Activated T-helper 2 cell treated with anti-CD3 and anti-CD28 coated beads, Interferon-gamma antibody, Interleukin-2, Interleukin-4, amounts not matched to agents 10 μg/mL and 5 μg/mL and 100 μg/mL, durations not matched to agents 14 hours and 24 hours and 36 hours (primary cell): ENCODE measurements at regions not wholly inside any gene's neighbourhood (a gene's known extent, or its start where the extent isn't known, plus 50 kb on each side); places are given as distances from the start of the nearest gene placed in this dataset.

Source experiments
- DNase-seq: peaks from one replicate; pipeline ENCODE4 v3.0.0; 2021; ENCODE audit warnings: low spot score
- H3K27ac Mint-ChIP-seq: one replicate; pipeline ENCODE4 v1.8.0; 2021; ENCODE audit warnings: mixed read lengths
- H3K27me3 Mint-ChIP-seq: one replicate; pipeline ENCODE4 v1.8.0; 2021; ENCODE audit warnings: low read depth, mixed read lengths
- H3K36me3 Mint-ChIP-seq: one replicate; pipeline ENCODE4 v1.8.0; 2021; ENCODE audit warnings: low read depth, mixed read lengths
- H3K4me1 Mint-ChIP-seq: one replicate; pipeline ENCODE4 v1.8.0; 2021; ENCODE audit warnings: low read depth, mixed read lengths
- H3K4me3 Mint-ChIP-seq: one replicate; pipeline ENCODE4 v1.8.0; 2021; ENCODE audit warnings: low read depth, mild to moderate bottlenecking, moderate library complexity, mixed read lengths
- H3K9me3 Mint-ChIP-seq: one replicate; pipeline ENCODE4 v1.8.0; 2021; ENCODE audit warnings: mixed read lengths
- intact Hi-C: fragments of 100-400 bp; cut with micrococcal nuclease; formaldehyde crosslinking; loops from one replicate; pipeline ENCODE4 v1.15.1; 2023

DNA sequence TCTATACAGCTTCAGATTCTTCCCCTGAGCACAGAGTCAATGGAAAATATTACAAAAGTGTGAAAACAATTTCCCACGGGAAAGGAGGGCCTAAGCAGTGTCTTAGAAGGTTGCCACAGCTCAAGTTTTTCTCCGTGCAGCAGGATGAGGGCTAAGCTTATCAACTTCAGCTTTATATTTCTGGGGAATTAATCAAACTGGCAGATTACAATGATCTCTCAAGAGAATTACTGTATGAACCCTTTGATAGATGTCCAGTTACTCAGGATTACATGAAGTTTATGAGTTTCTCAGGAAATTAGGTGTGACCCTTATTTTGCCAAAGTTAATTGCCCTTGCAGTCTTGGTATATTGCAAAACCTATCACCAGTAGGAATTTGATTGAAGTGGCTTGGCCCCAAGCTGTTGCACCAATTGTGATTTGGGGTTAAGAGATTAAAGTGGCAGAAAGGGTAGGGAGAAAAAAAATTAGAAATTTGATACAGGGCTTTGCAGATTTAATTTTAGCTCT lies 298.4 kb downstream of the MAP2K6 start:
- Mint-ChIP-seq H3K27me3 (no peaks in the 10 kb centered on the region), H3K4me1 (peaks cover 7% of the 10 kb centered on the region), H3K36me3 (peaks cover 5% of the 10 kb centered on the region), H3K4me3 (no peak overlapping the region), H3K9me3 (peaks cover 11% of the 10 kb centered on the region), H3K27ac (no peak overlapping the region)
- intact Hi-C loops: no loop called here
- DNase-seq: no peak

DNA sequence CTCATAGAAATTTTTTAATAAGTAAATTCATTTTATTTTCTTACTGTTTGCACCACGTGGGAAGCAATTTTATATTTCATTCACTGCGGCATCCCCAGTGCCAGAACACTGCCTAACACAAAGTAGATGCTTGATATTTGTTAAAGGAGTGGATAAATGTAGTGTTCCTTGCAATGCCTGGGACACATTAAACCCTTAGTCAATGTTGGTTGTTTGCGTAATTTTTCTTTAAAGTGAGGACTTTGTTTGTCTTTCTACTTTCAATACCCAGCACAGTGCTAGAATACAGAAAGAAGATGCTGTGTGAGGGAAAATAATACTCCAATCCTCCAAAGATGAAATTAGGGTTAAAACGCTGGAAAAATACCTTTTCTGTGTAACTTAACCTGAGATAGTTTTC lies 299.3 kb downstream of the MAP2K6 start:
- peaks cover 11% of the 10 kb centered on the region for H3K9me3 Mint-ChIP-seq
- no peak overlapping the region for H3K27ac Mint-ChIP-seq
- H3K36me3 Mint-ChIP-seq: peaks cover 5% of the 10 kb centered on the region
- no peaks in the 10 kb centered on the region for H3K27me3 Mint-ChIP-seq
- intact Hi-C loops: no loop called here
- no peak overlapping the region for H3K4me3 Mint-ChIP-seq
- H3K4me1 Mint-ChIP-seq: peaks cover 7% of the 10 kb centered on the region
- no peak for DNase-seq

DNA sequence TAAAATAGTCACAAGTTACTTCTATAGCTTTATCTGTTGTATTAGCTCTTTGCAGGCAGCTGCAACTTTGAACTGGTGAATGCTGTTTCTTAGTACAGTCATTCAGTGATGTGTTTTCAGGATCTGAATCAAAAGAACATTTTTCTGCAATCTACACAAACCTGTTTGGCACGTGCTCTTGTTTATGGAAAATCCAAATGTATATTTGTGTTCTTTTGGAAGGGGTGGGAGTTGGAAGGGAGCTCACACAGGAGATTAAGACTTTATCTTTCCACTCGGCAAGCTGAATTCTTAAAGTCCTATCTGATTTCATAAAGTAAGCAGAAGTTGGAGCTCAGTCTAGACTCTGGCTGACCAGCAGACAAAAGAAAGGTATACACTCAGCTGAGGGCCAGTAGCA lies 300.2 kb downstream of the MAP2K6 start:
- Mint-ChIP-seq H3K9me3 (peaks cover 11% of the 10 kb centered on the region), H3K4me1 (peaks cover 3% of the 10 kb centered on the region), H3K27me3 (no peaks in the 10 kb centered on the region), H3K36me3 (peaks cover 5% of the 10 kb centered on the region), H3K4me3 (no peak overlapping the region), H3K27ac (no peak overlapping the region)
- intact Hi-C loops: no loop called here
- no peak for DNase-seq

DNA sequence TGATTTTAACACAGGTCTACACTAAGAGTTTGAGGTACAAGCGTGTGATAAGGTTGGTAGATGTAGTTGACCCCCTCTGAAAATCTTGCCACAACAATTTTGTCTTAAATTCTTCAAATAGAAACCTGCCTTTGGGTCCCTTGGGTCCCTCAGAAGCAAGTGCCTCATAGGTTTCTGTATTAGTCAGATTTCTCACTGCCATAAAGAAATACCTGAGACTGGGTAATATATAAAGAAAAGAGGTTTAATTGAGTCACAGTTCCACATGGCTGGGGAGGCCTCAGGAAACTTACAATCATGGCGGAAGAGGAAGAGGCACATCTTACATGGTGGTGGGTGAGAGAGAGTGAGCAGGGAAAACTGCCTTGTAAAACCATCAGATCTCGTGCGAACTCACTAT lies 301.2 kb downstream of the MAP2K6 start:
- no peak overlapping the region for H3K27ac Mint-ChIP-seq

DNA sequence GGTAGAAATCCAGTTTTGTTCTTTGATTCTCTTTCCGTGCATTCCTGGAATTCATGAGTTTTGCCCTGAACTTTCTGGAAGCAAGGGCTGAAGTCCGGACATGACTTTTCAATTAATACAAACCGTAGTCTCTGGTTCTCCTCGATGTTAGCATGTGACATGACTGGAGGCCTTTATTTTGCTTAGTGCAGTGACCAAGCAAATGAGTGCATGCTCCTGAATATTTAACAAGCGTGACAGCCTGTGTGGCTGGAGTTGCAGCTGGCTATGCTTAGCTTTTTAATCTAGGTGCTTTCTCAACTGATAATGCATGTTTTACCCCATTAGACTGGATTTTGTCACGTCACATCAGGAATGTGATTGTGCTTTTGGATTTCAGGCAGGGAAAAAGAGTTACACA lies 302.1 kb downstream of the MAP2K6 start:
- no peak overlapping the region for H3K27ac Mint-ChIP-seq
- peaks cover 11% of the 10 kb centered on the region for H3K9me3 Mint-ChIP-seq
- H3K27me3 Mint-ChIP-seq: no peaks in the 10 kb centered on the region
- intact Hi-C loops: no loop called here
- DNase-seq: no peak
- H3K4me1 Mint-ChIP-seq: peaks cover 3% of the 10 kb centered on the region
- no peak overlapping the region for H3K4me3 Mint-ChIP-seq
- peaks cover 5% of the 10 kb centered on the region for H3K36me3 Mint-ChIP-seq

More for the DNA sequence above, 301.2 kb downstream of the MAP2K6 start:
- H3K36me3 Mint-ChIP-seq: peaks cover 5% of the 10 kb centered on the region
- no peak for DNase-seq
- peaks cover 11% of the 10 kb centered on the region for H3K9me3 Mint-ChIP-seq
- H3K4me1 Mint-ChIP-seq: peaks cover 3% of the 10 kb centered on the region
- intact Hi-C loops: no loop called here
- no peaks in the 10 kb centered on the region for H3K27me3 Mint-ChIP-seq
- no peak overlapping the region for H3K4me3 Mint-ChIP-seq

DNA sequence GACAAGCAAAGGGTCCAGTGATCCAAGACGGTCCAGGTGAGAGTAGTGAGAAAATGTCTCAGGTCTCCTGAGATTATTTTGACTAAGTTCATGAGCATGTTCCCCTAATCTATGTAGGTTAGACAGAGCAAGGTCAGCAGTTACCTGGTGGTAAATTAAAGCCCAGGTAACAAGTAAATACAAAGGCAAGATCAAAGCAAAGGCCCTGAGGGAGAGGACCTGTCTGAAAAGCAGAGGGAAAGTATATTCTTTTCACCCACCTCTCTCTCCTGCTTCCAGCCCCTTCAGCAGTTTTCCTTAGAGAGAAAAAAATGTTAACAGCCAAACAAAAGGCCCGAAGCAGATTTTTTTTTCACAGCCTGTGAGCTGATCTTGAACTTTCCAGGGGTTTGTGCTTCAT lies 302.7 kb downstream of the MAP2K6 start:
- no peak for DNase-seq
- Mint-ChIP-seq H3K27ac (no peak overlapping the region), H3K27me3 (no peaks in the 10 kb centered on the region), H3K4me3 (no peak overlapping the region), H3K36me3 (peaks cover 5% of the 10 kb centered on the region), H3K4me1 (peaks cover 3% of the 10 kb centered on the region), H3K9me3 (peaks cover 11% of the 10 kb centered on the region)
- intact Hi-C loops: no loop called here

DNA sequence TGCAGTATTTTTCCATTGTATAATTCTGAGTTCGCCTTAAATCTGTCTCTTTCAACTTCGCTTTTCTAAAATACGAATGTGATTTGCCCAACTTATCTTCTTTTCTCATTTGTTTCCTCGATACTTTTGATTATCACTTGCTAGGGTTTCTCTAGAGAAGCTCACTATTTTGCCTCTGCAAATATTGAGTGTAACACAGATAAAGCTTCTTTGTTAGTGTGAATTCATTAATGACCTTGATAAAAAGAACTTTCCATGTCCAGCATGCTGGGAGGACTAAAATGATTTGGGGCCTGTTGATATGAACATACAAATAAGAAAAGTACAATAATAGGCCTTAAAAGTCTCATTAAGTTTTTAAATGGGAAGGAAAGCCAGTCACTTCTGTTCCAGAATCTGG lies 303.3 kb downstream of the MAP2K6 start:
- Mint-ChIP-seq H3K36me3 (peaks cover 5% of the 10 kb centered on the region), H3K27me3 (no peaks in the 10 kb centered on the region), H3K4me3 (no peak overlapping the region), H3K4me1 (peaks cover 3% of the 10 kb centered on the region), H3K9me3 (peaks cover 11% of the 10 kb centered on the region), H3K27ac (no peak overlapping the region)
- DNase-seq: no peak
- intact Hi-C loops: no loop called here

DNA sequence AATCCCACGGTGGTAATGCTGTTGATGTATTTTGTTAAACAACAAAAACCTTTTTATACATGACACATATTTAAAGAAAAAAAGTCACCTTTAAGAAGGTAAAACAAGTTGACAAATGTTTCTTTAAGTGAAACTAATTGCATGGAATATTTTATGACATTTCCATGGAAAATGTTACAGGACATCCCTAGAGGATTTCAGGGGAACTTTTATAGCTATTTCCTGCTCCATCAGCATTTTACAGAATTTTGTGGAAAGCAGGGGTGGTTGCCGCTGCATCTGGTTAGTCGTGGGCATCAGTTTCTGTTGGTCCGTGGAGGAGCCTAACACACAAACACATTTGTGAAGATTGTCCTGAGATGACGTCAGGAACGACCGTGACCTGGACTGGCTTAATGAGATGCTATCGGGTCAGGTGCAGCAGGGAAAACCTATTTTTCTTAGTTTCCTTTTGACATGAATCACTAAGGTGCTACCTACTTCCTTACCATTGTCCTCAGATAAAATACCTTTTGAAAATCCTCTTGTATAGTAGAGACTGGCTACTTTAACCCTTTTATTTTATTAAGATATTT lies 305.1 kb downstream of the MAP2K6 start:
- peaks cover 11% of the 10 kb centered on the region for H3K9me3 Mint-ChIP-seq
- intact Hi-C loops: no loop called here
- no peak for DNase-seq
- no peak overlapping the region for H3K4me3 Mint-ChIP-seq
- H3K27me3 Mint-ChIP-seq: no peaks in the 10 kb centered on the region
- H3K36me3 Mint-ChIP-seq: peaks cover 5% of the 10 kb centered on the region
- no peak overlapping the region for H3K27ac Mint-ChIP-seq
- H3K4me1 Mint-ChIP-seq: peaks cover 3% of the 10 kb centered on the region

DNA sequence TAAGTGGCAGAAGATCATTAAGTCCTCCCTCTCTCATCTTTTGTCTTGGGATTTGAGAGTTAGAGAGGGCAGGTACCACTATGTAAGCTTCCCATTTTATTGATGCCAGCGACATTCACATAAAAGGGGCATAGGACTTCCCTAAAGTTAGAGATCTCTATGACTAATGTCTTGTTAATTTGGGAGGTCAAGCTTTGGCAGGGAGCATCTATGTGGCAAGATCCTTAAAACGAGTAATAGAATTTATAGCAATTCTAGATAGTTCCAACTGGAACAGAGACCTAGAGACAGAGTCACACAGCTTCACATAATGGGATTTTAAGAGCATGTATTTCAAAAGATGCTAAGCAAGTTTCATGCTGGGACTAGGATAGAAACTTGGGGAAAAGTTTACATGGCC lies 308.0 kb downstream of the MAP2K6 start:
- Mint-ChIP-seq H3K4me1 (no peaks in the 10 kb centered on the region), H3K27me3 (peaks cover 5% of the 10 kb centered on the region), H3K4me3 (no peak overlapping the region), H3K36me3 (no peaks in the 10 kb centered on the region), H3K9me3 (no peaks in the 10 kb centered on the region), H3K27ac (no peak overlapping the region)
- intact Hi-C loops: no loop called here
- no peak for DNase-seq

DNA sequence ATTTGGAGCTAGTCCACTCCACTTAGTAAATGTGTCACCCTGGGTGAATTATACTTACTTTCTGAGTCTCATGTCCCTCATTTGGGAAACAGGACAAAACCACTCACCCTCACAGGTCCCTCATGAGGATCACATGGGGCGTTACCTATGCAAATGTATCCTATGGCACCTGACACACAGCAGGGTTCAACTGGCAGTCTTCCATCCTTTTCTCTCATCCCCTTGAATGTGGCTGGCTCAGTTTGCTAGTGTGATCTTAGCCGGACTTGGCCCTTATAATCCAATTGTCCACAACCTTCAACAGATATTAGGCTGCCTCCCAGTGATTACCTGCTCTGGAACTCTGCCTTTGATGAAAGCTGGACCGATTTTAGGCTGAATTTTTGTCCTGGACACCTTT lies 308.8 kb downstream of the MAP2K6 start:
- intact Hi-C loops: no loop called here
- H3K4me1 Mint-ChIP-seq: no peaks in the 10 kb centered on the region
- H3K9me3 Mint-ChIP-seq: no peaks in the 10 kb centered on the region
- H3K4me3 Mint-ChIP-seq: no peak overlapping the region
- no peaks in the 10 kb centered on the region for H3K36me3 Mint-ChIP-seq
- no peak overlapping the region for H3K27ac Mint-ChIP-seq
- no peak for DNase-seq
- peaks cover 5% of the 10 kb centered on the region for H3K27me3 Mint-ChIP-seq

DNA sequence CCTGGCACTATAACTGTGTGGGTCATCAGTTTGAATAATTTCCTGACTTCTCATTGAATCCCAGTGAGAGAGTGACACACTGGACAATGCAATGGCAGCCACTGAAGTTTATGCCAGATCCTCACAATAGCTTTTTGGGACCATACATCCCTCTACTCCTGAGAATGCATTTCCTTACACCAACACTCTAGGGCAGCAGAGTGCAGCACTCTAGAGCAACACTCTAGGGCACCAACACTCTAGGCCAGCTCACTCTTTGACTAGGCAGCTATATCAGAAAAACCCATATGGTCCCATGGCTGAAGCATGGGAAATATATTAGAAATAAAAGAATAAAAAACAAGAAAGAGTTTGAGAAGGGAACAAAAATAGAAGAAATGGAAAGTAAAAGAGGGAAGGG lies 309.2 kb downstream of the MAP2K6 start:
- no peak for DNase-seq
- Mint-ChIP-seq H3K9me3 (no peaks in the 10 kb centered on the region), H3K27ac (no peak overlapping the region), H3K36me3 (no peaks in the 10 kb centered on the region), H3K4me3 (no peak overlapping the region), H3K27me3 (peaks cover 5% of the 10 kb centered on the region), H3K4me1 (no peaks in the 10 kb centered on the region)
- intact Hi-C loops: no loop called here

DNA sequence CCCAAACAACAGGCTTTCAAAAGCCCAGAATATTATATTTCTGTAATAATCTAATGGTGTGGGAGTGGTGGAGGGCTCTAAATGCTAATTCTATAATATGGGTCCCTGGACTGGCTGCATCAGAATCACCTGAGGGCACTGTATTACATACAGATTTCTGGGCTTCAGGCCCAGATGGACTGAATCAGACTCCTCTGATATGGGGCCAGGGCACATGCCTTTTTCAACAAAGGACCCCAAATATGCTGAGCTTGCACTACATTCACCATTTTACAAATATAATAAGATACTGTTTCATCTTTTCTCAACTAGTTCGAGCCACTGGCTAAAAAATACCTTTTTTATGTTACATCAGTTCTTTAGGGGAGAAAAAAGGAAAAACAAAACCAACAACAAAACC lies 309.7 kb downstream of the MAP2K6 start:
- Mint-ChIP-seq H3K4me1 (no peaks in the 10 kb centered on the region), H3K27ac (no peak overlapping the region), H3K9me3 (no peaks in the 10 kb centered on the region), H3K4me3 (no peak overlapping the region), H3K36me3 (no peaks in the 10 kb centered on the region), H3K27me3 (peaks cover 5% of the 10 kb centered on the region)
- intact Hi-C loops: no loop called here
- no peak for DNase-seq

DNA sequence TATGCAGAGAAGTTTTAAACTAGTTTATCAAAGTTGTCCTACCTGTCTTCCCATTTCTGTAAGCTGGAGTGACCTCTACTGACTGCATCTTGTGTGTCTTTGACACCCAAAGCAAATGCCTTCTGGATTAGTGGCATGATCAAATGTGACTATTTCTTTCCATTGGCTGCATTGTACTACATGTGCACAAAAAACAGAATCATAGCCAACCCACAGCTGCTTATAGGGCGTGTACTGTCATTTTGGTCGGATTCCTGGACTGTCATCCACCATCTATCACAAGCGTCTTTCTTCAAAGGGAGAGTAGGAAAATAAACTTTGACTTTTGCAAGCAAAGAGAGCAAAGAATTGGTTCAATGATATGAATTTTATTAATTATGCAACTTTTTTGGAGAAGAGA lies 310.6 kb downstream of the MAP2K6 start:
- intact Hi-C loops: no loop called here

DNA sequence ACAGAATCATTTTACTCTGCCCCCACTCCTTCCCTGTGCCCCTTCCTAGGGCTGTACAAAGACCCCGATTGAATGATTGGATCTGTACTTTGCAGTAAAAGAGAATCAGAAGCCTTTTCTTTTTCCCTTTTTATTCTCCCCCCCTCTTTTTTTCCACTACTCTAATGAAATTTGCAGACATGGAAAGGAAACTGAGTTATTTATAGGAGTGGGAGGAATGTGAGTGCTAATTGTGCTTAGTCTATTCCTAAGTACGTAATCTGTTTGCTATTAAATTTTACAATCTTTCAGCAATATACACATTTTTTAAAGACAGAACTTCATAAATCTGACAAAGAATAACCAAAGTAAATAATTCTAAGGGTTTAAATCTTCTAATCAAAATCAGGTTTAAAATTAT lies 314.3 kb downstream of the MAP2K6 start:
- intact Hi-C loops: no loop called here
- peaks cover 7% of the 10 kb centered on the region for H3K27me3 Mint-ChIP-seq
- H3K4me3 Mint-ChIP-seq: no peak overlapping the region

More for the DNA sequence above, 310.6 kb downstream of the MAP2K6 start:
- H3K36me3 Mint-ChIP-seq: no peaks in the 10 kb centered on the region
- H3K4me3 Mint-ChIP-seq: no peak overlapping the region
- no peak overlapping the region for H3K27ac Mint-ChIP-seq
- peaks cover 5% of the 10 kb centered on the region for H3K27me3 Mint-ChIP-seq
- DNase-seq: no peak
- peaks cover 2% of the 10 kb centered on the region for H3K4me1 Mint-ChIP-seq
- H3K9me3 Mint-ChIP-seq: no peaks in the 10 kb centered on the region

More for the DNA sequence above, 314.3 kb downstream of the MAP2K6 start:
- peaks cover 7% of the 10 kb centered on the region for H3K4me1 Mint-ChIP-seq
- H3K9me3 Mint-ChIP-seq: no peaks in the 10 kb centered on the region
- no peak for DNase-seq
- H3K27ac Mint-ChIP-seq: no peak overlapping the region
- no peaks in the 10 kb centered on the region for H3K36me3 Mint-ChIP-seq
